ENCODE measurements at regions not wholly inside any gene's neighbourhood (a gene's known extent, or its start where the extent isn't known, plus 50 kb on each side); places are given as distances from the start of the nearest gene placed in this dataset.

GRCh38 chr21:35649186-35649585, 411.1 kb downstream of the SETD4 start:
- DNase-seq (ENCODE audit: low read depth in 2 of 3, low spot score in 2 of 3), result no peak

- no peak for DNase-seq (ENCODE audit: low read depth in 2 of 3, low spot score in 2 of 3)
Measured at GRCh38 chr21:35648512-35648911, 411.8 kb downstream of the SETD4 start.

GRCh38 chr21:35646606-35647005, 413.7 kb downstream of the SETD4 start:
- no peak for DNase-seq (ENCODE audit: low read depth in 2 of 3, low spot score in 2 of 3)

- DNase-seq (ENCODE audit: low read depth in 2 of 3, low spot score in 2 of 3), result no peak
Measured at GRCh38 chr21:35645991-35646390, 414.3 kb downstream of the SETD4 start.

GRCh38 chr21:35644523-35644922, 415.8 kb downstream of the SETD4 start:
- no peak for DNase-seq (ENCODE audit: low read depth in 2 of 3, low spot score in 2 of 3)

GRCh38 chr21:35643176-35643575, 417.1 kb downstream of the SETD4 start:
- DNase-seq (ENCODE audit: low read depth in 2 of 3, low spot score in 2 of 3), result no peak

GRCh38 chr21:35641271-35642016, 418.9 kb downstream of the SETD4 start:
- DNase-seq (ENCODE audit: low read depth in 2 of 3, low spot score in 2 of 3), result no peak

GRCh38 chr21:35637431-35637830, 422.9 kb downstream of the SETD4 start:
- no peak for DNase-seq (ENCODE audit: low read depth in 2 of 3, low spot score in 2 of 3)

GRCh38 chr21:35635994-35636393, 424.3 kb downstream of the SETD4 start:
- no peak for DNase-seq (ENCODE audit: low read depth in 2 of 3, low spot score in 2 of 3)

GRCh38 chr21:35635261-35635660, 425.1 kb downstream of the SETD4 start:
- DNase-seq (ENCODE audit: low read depth in 2 of 3, low spot score in 2 of 3), result no peak

GRCh38 chr21:35633501-35633900, 426.8 kb downstream of the SETD4 start:
- no peak for DNase-seq (ENCODE audit: low read depth in 2 of 3, low spot score in 2 of 3)

- no peak for DNase-seq (ENCODE audit: low read depth in 2 of 3, low spot score in 2 of 3)
Measured at GRCh38 chr21:35632711-35633110, 427.6 kb downstream of the SETD4 start.

GRCh38 chr21:35628316-35628715, 432.0 kb downstream of the SETD4 start:
- DNase-seq (ENCODE audit: low read depth in 2 of 3, low spot score in 2 of 3), result no peak

- DNase-seq (ENCODE audit: low read depth in 2 of 3, low spot score in 2 of 3), result no peak
Measured at GRCh38 chr21:35627462-35627861, 432.9 kb downstream of the SETD4 start.

- DNase-seq (ENCODE audit: low read depth in 2 of 3, low spot score in 2 of 3), result no peak
Measured at GRCh38 chr21:35625576-35625975, 434.8 kb downstream of the SETD4 start.

- no peak for DNase-seq (ENCODE audit: low read depth in 2 of 3, low spot score in 2 of 3)
Measured at GRCh38 chr21:35624901-35625300, 435.4 kb downstream of the SETD4 start.

GRCh38 chr21:35622612-35623011, 437.7 kb downstream of the SETD4 start:
- no peak for DNase-seq (ENCODE audit: low read depth in 2 of 3, low spot score in 2 of 3)

- DNase-seq (ENCODE audit: low read depth in 2 of 3, low spot score in 2 of 3), result no peak
Measured at GRCh38 chr21:35619184-35619583, 441.1 kb downstream of the SETD4 start.

GRCh38 chr21:35617491-35617890, 442.8 kb downstream of the SETD4 start:
- no peak for DNase-seq (ENCODE audit: low read depth in 2 of 3, low spot score in 2 of 3)

- no peak for DNase-seq (ENCODE audit: low read depth in 2 of 3, low spot score in 2 of 3)
Measured at GRCh38 chr21:35616090-35616489, 444.2 kb downstream of the SETD4 start.

GRCh38 chr21:35615325-35615724, 445.0 kb downstream of the SETD4 start:
- no peak for DNase-seq (ENCODE audit: low read depth in 2 of 3, low spot score in 2 of 3)

- DNase-seq (ENCODE audit: low read depth in 2 of 3, low spot score in 2 of 3), result no peak
Measured at GRCh38 chr21:35614396-35614921, 445.9 kb downstream of the SETD4 start.

GRCh38 chr21:35611708-35612132, 448.6 kb downstream of the SETD4 start:
- no peak for DNase-seq (ENCODE audit: low read depth in 2 of 3, low spot score in 2 of 3)

Data from activated CD8-positive, alpha-beta memory T cell treated with anti-CD3 and anti-CD28 coated beads for 48 hours (primary cell).